ENCODE measurements at regions not wholly inside any gene's neighbourhood (a gene's known extent, or its start where the extent isn't known, plus 50 kb on each side); places are given as distances from the start of the nearest gene placed in this dataset.

DNA sequence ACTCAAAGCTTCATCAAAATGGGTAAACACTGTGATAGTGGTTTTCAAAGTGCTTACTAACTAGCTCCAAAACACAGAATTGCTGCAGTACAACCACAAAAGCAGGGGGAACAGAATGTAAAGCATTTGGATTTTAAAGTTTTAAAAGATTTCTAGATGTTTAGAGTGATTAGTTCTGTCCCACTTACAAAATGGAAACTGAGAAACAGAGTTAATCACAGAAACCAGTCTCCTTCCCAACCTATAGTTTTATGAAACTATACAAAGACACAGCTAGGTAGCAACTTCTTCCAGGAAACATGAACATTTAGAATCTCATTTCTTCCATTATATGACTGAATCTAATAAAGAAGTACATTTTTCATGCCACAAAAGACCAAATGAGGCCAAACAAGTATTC is 73.8 kb upstream of the HNRNPA3 start:
- no peak for TF ChIP-seq EGR1 (IDR thresholded peaks at IDR 0.05)
- TF ChIP-seq CEBPB (IDR thresholded peaks at IDR 0.05) = no peak
- TF ChIP-seq TAF1 (IDR thresholded peaks at IDR 0.05; ENCODE audit: low read depth) = no peak
- no peak for TF ChIP-seq CREB1 (IDR thresholded peaks at IDR 0.05; ENCODE audit: low read depth)
- no peak for TF ChIP-seq TCF12 (IDR thresholded peaks at IDR 0.05; ENCODE audit: low read depth)
- TF ChIP-seq, protein P1, sequence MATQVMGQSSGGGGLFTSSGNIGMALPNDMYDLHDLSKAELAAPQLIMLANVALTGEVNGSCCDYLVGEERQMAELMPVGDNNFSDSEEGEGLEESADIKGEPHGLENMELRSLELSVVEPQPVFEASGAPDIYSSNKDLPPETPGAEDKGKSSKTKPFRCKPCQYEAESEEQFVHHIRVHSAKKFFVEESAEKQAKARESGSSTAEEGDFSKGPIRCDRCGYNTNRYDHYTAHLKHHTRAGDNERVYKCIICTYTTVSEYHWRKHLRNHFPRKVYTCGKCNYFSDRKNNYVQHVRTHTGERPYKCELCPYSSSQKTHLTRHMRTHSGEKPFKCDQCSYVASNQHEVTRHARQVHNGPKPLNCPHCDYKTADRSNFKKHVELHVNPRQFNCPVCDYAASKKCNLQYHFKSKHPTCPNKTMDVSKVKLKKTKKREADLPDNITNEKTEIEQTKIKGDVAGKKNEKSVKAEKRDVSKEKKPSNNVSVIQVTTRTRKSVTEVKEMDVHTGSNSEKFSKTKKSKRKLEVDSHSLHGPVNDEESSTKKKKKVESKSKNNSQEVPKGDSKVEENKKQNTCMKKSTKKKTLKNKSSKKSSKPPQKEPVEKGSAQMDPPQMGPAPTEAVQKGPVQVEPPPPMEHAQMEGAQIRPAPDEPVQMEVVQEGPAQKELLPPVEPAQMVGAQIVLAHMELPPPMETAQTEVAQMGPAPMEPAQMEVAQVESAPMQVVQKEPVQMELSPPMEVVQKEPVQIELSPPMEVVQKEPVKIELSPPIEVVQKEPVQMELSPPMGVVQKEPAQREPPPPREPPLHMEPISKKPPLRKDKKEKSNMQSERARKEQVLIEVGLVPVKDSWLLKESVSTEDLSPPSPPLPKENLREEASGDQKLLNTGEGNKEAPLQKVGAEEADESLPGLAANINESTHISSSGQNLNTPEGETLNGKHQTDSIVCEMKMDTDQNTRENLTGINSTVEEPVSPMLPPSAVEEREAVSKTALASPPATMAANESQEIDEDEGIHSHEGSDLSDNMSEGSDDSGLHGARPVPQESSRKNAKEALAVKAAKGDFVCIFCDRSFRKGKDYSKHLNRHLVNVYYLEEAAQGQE (IDR thresholded peaks at IDR 0.05; ENCODE audit: low read depth) = no peak
